HG02610 (cell line): ENCODE measurements at regions not wholly inside any gene's neighbourhood (a gene's known extent, or its start where the extent isn't known, plus 50 kb on each side); places are given as distances from the start of the nearest gene placed in this dataset.

ENCODE experiments used
- ATAC-seq: cut with Tn5 transposase; IDR thresholded peaks from one replicate; pipeline ENCODE4 v1.9.1; 2021; ENCODE audit warnings: mild to moderate bottlenecking, moderate library complexity; ENCODE audit not compliant: unreplicated experiment

DNA sequence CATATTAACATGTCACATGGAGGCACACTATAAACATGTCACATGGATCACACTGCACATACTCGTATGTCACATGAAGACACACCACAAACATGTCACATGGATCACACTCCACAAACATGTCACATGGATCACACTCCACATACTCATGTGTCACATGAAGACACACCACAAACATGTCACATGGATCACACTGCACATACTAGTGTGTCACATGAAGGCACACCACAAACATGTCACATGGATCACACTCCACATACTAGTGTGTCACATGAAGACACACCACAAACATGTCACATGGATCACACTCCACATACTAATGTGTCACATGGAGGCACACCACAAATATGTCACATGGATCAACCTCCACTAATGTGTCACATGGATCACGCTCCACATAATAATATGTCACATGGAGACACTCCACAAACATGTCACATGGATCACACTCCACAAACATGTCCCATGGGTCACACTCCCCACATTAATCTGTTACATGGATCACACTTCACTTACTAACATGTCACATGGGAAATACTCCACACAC, 195.6 kb upstream of the PFKP start:
- no peak for ATAC-seq

DNA sequence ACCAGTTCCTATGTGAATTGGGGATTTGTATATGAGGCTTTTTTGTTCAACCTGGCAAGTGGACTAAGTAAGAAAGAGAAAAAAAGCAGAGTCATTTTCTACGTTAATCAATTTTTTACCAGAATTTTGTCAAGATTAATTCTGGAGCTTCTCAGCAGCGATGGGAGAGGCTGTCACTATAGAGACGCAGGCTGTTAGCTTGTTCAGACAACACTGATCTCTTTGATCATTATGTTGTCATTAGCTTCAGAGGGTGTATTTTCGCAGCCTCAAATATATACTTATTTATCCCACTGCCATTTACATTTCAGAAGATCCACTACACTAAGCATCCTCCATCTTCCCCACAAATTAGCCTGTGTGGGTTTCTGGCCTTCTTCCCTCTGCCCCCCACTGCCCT, 196.7 kb upstream of the PFKP start:
- ATAC-seq = no peak

DNA sequence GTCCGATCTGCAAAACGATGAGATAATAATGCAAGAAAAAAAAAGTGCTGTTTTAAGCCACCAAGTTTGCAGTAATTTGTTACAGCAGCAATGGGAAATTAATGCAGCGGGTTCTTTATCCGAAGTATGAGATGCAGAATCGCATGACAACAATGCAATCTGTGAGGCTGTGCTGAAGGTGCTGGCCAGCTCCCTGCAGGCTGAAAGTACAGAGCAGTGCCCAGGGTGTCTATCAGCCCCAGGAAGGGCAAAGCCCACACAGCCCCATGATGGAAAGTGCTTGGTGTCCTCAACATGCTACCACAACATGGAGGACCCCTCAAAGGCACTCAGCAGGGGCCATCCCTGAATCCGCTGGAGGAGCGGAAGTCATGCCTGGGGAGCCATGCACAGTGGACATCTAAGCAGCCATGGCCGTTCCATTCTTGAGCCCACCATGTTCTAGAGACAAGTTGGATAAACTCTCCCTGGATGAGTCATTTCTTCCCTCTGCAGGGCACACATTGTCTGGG, 199.5 kb upstream of the PFKP start:
- ATAC-seq = no peak

DNA sequence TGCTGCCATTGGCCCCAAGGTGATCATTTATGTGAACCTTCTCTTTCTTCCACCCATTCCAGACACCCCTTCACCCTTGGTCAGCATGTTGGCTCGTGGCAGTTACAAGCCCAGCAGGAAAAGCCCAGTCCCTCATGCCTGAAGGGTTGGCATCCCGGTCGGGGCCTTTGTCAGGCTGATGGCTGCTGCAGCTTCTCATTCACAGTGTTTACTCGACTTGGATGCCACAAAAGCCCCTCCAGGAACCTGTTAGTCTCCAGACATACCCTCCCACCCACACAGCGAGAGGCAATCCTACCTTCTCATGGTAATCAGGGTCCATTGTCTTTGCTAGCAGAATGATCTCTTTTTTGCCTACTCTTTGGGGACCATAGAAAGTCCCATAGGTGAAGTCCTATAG, 200.8 kb upstream of the PFKP start:
- no peak for ATAC-seq

DNA sequence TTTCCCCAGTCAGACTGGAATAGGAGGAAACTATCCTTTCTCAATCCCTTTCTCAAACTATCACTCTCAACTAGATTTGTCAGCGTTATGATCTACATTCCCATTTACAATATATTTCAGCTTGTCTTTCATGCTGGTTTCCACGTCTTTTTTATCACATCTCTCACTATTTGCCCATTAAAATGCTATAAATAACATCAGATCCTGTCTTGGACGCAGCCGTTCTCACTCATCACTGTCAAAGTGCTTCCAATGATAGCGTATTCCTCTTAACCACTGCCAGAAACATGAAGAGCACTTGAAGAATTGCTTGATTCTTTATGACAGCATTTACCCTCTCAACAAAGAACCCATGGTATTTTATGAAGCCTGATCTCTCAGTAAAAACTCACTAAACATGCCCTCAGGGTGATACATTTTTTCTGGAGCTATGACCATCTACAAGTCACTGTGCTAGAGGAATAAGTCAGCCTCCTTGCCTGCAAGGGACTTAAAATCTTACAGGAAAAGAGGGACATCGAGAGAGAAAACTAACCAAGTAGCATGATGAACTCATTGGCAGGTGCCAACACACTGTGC, 205.6 kb upstream of the PFKP start:
- ATAC-seq = no peak

DNA sequence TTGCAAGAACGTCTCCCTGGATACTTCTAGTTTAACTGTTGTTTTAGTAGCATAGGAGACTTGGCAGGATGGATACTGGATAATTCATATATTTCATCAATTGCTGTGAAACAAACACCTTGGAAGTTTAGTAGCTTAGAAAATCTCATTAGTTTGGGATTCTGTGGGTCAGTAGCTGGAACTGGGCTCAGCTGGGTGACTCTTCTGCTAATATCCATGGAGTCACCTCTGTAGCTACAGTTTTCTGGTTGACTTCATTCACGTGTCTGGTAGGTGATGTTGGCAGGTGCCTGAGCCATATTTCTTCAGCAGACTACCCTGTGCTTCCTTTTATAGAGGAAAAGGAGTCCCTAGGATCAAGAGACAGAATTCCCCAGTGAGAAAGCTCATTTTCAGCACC, 208.9 kb upstream of the PFKP start:
- ATAC-seq = no peak

DNA sequence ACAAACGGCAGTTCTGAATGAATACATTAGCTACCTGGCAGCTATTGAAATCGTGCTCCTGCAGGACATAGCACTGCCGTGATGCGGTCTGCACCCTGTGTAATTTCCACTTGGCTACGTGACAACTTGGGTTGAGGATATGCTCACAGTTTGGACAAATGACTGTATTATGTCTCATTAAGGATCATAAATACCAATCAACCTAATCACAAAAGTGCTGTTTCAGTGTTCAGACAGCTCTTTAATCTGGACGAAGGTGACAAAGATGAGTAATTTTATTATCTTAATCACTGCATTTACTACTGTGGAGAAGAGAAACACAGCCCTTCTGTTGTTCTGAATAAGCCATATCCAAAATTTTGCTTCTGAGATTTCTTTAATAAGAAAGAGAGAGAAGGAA, 210.8 kb upstream of the PFKP start:
- ATAC-seq = no peak

DNA sequence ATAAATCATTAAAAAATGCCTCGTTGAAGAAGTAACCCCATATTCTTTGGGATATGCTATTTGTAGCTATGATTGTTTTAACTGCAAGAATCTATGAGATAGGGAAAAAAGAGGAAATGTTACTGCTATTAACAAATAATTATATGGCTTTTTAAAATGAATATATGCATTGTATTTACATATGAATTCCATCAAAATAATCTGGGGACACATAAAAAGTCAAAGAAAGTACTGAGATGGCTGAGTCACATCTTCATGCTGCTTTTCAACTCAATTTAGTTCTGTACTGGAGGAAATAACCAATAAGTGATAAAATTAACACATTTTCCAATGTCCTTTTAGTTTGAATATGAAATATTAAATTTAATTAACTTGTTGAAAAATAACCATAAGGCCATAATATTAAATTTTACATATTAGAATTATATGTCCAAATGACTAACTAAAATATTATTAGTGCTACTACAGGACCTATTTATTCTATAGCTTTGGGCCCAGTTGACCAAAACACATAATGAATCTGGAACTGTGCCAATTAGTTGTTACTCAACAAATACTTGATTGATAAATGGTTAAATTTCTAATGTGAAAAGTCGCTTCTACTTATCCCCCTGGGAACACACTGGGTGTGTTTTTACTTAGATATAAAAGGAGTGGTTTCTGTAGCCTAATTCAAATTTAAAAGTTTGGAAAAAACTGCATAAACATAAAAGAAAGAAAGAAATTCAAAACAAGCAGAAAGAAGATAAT, 214.6 kb upstream of the PFKP start:
- ATAC-seq = no peak

DNA sequence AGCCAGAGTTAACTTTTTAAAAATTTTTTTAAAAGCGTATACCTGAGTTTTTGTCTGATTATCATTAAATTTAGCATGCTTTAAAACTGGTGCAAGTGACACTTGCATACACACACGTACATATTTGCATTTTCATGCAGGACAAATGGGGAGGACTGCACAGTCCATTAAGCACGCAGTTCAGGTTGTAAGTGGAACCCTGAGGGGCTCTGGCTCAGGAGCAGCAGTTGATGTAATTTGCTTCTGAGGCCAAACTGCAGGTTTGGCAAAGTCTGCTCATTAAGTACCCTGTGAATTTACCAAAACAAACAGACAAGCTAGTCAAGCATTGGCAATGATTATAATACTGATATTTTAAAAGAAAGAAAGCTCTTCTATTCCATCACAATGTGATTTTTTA, 215.8 kb upstream of the PFKP start:
- ATAC-seq = no peak

DNA sequence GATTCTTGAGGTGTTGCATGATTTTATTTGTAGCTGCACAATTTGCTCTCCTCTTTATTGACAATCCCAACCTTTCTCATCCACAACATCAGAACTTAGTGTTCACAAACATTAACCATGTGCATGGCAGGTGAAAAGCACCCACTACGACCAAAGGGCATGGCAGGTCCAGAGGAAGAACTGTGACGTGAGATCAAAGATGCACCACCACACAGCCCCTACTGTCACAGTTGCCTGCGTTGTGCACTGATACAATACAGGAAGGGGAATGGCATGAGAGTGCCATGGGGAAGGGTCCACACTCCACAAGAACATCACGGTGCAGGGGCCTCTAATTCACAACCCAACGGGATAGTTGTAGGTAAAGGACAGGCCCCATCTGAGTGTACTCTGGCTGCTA, 217.1 kb upstream of the PFKP start:
- no peak for ATAC-seq

DNA sequence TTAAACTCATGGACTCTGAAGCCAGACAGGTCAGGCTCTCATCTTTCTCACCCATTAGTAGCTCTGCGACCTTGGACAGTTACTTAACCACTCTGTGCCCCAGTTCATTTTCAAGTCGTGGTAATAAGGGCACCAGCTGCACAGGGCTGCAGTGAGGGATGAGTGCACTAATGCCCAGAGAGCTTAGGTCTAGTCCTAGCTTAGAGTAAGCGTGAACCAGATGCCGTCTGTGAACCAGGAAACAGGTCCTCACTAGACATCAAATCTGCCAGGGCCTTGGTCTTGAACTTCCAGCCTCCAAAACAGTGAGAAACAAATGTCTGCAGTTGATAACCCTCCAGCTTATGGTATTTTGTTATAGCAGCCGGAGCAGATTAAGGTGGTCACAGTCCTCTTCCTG, 222.4 kb upstream of the PFKP start:
- no peak for ATAC-seq

DNA sequence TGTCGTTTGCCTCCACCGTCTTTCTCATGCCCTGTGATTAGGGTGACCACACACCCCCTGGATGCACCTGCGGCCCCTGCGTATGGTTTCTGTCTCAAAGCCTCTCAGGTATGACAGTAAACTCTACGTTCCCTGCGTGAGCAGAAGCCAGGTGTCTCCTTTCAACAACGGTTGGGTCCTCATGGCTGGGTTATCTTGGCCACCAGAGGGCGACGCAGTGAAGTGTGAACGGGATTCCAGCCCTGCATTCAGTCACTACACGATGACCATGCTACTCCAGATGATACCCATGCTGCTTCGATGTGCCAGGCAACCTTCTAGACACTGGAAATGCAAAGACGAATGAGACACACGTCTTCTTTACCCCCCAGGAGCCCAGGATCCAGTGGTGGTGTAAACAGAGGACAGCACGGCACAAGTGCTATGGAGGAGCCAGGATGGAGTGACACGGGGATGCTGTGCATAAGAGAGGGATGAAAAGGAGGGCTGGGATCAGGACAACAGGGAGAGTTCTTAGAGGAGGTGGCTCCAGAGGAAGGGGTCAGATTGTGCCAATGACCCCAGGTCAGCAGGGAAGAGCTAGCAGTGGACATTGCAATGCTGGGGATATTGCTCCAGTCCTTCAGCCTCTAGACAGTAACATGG, 228.1 kb upstream of the PFKP start:
- ATAC-seq = no peak

DNA sequence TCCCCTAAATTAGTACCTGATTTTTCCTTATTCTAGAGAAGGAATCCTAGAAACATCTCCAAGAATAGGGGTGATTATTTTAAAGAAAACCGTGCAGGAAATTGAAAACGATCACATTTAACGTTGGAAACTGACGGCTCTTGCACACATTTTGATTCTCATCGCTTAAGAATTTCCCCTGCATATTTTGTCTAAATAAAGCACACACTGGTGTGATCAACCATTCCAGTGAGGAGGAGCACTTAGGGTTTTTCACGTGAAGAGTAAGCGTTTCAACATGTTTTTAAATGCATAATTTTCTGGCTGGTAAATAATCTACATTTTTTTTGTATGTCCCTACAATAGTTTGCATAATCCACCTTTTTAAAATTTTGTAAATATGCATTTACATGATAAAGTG, 229.7 kb upstream of the PFKP start:
- ATAC-seq = no peak

DNA sequence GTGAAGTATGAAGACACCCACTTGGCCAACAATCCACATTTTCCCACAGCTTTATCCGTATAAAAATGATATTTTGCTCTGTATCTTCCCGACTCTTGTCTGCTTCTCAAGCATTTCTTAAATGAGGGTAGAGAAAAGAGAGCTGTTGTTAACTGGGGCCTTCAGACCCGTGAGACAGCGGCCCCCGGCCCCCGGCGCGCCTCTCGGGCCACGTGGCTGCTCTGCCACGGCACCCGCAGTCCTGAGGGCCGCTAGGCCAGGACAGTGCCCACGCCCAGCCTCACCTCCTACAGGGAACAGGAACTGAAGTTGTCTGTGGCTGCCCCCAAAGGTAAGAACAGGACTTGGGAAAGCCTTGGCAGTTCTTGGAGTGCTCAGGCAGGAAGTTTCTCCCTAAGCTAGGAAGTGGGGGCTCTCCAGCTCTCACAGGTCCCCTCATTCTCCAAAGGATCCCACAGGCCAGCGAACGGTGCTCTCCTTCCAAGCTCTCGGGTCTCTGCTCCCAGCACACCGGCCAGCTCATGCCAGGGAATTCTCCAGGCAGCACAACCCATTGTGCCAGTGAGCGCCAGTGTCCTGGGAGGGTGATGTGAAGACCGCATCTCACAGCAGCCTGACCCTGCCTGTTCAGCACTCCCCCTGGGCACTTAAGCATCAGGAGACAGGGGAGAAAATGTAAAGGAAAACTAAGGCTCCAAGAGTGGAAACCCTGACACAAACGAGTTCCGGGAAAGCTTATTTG, 230.3 kb upstream of the PFKP start:
- ATAC-seq = no peak

DNA sequence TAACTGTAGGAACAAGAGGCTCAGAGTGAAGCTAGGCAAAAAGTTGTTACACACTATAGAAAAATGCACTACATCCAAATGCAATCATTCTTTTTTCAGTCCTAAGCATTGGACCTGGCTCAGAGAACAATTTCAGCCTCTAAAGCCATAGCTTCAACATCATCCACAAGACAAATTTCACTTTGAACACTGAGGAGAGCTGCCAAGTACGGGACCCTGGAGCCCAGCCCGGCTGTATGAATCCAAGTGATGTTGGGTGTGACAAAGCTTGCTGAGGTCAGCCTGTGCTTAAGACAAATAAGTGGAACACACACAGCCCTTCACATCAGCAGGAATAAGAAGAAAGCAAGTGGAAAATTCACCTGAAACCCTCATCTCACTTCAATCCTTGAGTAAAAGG, 233.1 kb upstream of the PFKP start:
- no peak for ATAC-seq

DNA sequence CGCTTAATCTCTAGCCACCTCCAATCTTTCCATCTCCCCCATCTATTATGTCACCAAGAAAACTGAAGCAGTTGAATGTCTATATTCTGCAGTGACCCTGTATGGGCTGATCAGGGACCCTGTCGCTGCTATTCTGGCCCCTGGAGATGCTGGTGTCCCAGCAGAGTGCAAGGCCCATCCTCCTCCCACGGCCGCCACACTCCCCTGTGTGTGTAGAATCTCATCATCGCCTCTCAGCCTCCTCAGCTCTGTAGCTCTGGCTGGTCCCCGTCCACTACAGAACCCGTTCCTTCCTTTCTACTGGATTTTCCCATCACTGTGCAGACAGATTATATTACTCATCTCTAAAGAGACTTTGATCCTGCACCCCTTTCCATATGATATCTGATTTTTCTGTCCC, 235.8 kb upstream of the PFKP start:
- no peak for ATAC-seq

DNA sequence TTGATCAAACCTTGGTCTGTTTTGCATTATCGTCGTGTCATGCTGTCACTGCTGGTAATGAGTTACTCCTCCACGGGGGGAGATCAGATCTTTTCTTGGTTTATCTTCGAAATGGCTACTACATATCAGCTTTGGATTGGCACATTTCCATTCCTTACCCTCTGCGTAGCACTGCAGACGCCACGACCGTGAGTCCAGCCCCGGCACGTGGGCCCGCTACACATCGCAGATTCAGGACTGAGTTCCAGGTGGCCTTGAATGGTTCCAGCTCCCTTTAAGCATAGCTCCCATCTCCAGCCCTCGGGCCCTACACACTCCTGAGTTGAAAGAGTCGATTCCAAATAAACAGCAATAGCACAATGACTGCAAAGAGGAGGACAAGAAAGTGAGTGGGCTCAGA, 238.6 kb upstream of the PFKP start:
- ATAC-seq = no peak

DNA sequence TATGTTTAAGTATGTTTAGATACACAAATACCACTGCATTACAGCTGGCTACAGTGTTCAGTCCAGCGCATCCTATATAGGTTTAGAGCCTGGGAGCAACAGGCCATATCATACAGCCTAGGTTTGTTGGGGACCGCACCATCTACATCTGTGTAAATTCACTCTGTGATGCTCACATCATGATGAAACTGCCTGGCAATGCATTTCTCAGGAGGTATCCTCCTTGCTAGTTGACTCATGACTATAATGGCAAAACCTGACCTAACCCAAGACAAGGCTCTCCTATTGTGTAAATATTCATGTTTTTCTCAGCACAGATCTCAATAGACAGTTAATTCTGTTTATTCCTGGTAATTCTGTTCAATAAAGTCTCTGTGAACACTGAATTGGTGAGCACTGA, 240.7 kb upstream of the PFKP start:
- no peak for ATAC-seq

DNA sequence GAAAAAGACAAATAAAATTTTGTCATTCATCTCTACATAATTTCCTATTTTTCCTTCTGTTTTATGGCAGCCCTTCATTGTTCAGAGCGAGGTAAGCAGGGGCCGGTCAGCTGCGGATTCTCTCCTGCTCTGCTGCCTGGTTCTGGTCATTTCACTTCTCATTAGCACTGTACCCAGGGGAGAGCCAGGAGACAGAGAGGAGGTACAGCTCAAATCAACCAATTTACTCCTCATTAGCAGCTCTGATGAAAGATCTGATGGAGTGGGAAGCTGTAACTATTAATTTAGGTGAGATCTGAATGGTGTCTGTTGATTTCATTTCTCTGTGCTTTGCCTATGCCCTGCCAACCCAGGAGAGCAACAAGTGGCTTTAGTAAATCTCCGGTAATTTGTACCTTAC, 241.5 kb upstream of the PFKP start:
- ATAC-seq = no peak

DNA sequence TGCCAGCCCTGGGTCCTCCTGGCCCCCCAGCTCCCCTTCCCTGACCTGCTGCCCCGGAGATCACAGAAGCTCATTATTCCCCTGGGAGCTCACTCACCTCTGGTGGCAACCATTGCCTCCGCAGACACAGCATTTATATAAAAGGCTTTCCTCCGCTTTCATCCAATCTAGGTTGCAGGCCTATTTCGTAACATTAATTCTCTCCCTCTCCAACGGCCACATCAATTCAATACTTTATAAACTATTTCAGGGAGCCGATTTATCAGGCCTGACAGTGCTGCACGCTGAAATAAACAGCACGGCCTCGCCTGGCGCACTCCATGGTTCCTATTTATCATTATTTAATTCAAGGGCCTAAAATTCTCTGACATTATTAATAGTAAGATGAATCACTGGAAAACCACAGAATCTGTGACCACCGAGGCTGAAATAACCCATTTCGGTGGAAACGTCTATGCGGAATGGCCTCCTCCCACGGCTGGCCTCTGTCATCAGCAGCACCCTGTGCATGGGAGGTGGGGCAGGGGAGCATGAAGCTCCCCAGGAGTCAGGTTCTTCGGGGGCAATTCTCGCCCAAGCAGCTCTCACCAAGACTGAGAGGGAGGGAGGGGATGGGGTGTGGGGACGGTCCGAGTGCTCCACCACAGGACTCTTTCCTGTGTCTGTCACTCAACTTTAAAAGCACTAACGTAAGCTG, 249.3 kb upstream of the PFKP start:
- no peak for ATAC-seq

DNA sequence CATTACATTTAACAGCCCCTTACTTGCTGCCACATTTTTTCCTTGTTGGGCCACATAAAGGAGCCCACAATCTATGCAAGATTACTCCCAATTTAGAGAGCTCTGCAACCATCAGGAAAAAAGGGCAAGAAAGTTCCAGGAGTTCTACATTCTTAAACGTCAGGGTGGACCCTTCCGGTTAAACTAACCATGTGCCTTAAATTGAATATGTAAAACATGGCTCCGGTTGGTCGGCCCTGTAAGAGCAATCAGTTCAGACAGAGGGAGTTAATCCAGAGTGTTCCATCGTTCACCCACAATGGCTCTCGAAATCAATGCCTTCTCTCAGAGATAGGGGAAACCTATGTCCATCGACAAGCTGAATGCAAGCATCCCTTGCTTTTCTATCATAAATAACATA, 253.7 kb upstream of the PFKP start:
- ATAC-seq = no peak
